LoVo (cell line): ENCODE measurements at regions not wholly inside any gene's neighbourhood (a gene's known extent, or its start where the extent isn't known, plus 50 kb on each side); places are given as distances from the start of the nearest gene placed in this dataset.

Source experiments
- DNase-seq: peaks from one replicate; pipeline ENCODE4 v3.0.0-alpha.2; 2016; ENCODE audit warnings: low spot score

DNA sequence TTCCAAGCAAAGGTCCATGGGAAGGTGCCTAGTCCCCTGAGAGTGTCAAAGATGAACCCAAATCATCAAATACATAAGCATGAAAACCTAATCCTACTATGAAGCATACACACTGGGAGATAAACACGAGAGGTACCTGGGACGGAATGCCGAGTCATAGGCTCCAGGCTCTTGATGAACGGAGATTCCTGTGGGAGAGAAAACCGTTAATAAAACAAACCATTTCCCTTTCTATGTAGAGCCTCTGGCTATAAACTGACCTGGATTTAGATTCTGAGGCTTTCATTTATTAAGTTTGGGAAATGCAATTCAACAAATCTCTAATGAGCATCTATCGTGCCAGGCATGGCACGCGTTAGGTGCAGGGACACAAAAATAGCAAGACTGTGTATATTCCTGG, 206.4 kb upstream of the IL12B start:
- no peak for DNase-seq

- DNase-seq, result no peak
These were observed 209.4 kb upstream of the IL12B start for GRCh38 chr5:159539678-159540077.

GRCh38 chr5:159543326-159543725, 213.0 kb upstream of the IL12B start:
- no peak for DNase-seq

GRCh38 chr5:159545156-159545555, 214.9 kb upstream of the IL12B start:
- DNase-seq, result no peak

DNA sequence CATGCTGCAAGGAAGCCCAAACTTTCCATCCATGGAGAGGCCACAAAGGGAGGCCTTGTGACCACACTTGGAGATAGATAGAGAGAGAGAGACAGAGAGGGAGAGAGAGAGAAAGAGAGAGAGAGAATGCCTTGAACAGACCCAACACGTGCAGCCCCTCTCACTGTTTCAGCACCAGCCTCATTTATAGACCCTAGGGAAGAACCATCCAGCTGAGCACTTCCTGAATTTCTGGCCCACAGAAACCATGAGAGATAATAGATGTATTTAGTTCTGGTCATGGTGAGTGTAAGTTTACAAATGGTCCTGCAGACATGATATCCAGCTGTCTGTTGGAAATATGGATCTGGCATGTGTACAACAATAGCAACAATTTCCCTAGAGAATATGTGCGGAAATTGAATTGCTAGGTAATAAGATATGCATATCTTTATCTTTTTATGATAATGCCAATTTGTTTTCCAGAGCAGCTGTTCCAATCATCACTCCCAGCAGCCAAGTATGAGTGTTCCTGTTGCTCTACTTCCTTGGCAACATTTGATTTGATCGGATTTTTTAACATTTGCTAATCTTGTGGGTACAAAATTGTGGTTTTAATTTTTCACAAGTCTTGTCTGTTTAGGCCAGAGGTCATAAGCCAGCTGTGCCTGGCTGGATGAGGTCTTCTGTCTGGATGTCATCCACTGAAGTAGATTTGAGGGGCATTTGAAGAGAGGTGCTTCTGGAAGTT, 217.3 kb upstream of the IL12B start:
- DNase-seq, result no peak

- DNase-seq, result no peak
These were observed 218.2 kb upstream of the IL12B start for GRCh38 chr5:159548517-159548916.

GRCh38 chr5:159549046-159549445, 218.8 kb upstream of the IL12B start:
- no peak for DNase-seq

DNA sequence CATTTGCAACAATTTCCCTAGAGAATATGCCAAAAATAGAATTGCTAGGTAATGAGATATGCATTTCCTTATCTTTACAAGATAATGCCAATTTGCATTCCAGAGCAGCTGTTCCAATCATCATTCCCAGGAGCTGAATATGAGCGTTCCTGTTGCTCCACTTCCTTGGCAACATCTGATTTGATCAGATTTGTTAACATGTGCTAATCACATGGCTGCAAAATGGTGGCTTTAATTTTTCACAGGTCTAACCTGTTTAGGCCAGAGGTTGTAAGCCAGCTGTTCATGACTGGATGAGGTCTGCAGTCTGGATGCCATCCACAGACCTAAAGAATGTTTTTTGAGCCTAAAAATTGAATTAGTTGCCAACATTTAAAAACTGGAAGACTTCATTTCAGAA, 220.7 kb upstream of the IL12B start:
- DNase-seq, result no peak

GRCh38 chr5:159552751-159553150, 222.5 kb upstream of the IL12B start:
- DNase-seq, result no peak

- DNase-seq, result no peak
These were observed 223.5 kb upstream of the IL12B start for GRCh38 chr5:159553792-159554191.

- no peak for DNase-seq
These were observed 224.8 kb upstream of the IL12B start for GRCh38 chr5:159555084-159555483.

DNA sequence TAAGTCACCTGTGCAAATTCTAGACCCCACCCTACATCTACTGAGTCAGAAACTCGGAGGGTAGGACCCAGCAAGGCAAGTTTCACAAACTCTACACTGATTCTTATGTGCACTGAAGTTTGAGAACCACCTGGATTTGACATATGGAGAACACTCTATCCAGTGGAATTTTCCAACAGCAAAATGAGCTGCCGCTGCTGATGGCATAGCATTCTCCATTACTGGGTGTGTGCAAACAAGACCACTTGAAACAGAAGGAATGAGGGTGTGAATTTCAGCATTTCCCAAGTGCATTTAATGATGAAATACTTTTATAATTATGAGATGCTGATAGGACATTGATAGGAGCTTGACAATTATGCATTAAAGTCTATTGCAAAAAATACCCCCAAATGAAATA, 229.1 kb upstream of the IL12B start:
- DNase-seq, result no peak

- DNase-seq, result no peak
These were observed 229.8 kb upstream of the IL12B start for GRCh38 chr5:159560088-159560487.

- DNase-seq, result no peak
These were observed 233.7 kb upstream of the IL12B start for GRCh38 chr5:159564031-159564430.

- DNase-seq, result no peak
These were observed 236.5 kb upstream of the IL12B start for GRCh38 chr5:159566832-159567231.

DNA sequence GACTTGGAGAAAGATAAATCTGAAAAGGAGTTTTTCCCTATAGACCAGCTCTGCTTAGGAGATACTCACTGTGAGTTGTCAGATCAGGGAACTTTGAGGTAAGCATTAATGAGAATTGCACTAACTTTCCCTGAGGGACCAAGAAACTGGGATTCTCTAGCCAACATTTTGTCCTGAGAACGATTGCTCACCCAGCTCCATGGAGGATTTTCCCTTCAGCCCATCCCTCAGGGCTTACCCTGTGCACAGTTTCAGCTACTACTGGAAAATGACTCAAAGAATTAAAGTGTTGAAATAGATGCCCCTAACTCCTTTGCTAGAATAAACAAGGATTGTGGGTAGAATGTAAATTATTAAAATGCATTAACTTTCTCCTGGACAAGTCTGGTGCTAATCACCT, 237.2 kb upstream of the IL12B start:
- no peak for DNase-seq

DNA sequence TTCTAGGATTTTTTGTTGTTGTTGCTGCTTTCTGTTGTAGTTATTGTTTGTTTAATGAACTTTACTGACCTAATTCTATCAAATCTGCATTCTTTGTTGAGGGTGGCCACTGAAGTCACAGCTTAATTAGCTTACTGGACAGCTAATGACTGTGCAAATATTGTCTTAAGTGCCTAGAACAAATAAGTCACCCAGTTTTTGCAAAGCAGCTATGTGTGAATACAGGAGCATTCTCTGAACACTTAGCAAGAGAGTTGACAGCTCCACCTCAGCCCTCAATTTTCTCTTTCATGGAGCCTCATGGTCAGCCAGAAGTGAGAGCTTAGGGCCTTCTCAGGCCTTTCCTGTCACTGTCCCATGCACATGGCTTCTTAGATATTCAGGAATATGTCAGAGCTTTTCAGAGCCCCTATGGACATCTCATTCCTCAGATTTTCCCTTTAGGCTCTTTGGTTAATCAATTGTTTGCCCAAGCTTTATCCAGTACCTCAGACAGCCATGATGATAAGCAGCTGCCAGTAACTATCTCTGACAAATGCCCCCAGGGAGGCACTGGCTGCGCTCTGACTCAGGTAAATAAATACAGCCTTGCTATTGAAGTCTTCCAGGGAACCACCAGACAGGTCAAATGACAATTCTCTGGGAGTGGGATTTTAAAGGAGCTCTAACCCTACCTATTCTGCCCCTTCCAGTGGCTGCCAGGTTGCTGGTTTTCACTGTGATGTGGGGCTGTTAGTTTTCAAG, 241.4 kb upstream of the IL12B start:
- no peak for DNase-seq

- no peak for DNase-seq
These were observed 246.6 kb upstream of the IL12B start for GRCh38 chr5:159576902-159577301.

- DNase-seq, result peak; percentile 76
These were observed 251.4 kb upstream of the IL12B start for GRCh38 chr5:159581502-159582249.

DNA sequence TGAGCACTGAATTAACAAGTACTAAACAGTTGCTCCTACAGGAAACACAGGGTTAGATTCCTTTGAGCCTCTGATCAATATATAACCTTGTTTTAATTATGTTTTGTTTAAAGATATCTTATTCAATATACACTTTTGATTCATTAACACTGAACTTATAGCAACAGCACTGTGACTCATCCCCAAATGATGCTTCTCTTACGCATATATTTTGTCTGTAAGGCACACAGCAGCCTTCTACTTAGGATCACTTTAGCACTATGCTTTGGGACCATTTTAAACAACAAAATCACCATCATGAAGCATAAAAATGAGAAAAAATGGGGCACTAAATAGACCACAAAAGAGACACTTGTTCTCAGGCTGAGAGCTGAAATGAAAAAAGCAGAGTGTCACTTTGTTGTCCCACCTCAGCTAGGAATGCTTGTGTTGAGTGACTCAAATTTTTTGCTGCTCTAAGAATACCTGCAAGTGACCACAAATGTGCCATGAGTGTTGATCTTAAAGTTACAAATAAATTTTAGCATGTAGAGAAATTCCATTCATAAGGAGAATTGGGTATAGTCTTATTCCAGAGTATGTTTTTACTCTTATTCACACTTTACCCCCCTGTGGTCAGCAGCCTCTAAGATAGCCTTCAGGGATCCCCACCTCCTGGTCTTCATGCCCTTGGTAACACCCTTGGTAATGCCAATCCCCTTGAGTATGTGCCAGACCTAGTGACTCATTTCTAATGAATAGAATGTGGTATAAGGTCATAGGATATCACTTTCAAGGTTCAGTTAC, 252.7 kb upstream of the IL12B start:
- peak; percentile 36 for DNase-seq

DNA sequence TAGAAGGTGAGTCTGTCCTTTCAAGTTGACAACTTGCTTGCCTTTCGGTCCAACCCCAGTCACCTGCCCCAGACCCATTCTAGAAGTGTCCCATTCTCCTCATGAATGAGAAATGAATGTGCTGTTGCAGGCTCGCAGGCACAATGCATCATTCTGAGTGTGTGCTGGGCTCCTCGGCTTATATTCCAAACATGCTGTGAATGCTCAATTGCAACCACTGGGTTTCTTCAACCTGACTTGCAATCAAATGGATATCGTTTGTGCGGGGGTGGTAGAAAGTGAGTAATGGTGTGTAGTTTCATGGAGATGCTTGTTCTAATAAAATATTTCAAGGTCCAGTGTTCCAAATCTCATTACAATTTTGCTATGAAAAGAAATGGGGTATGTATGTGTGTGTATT, 256.6 kb upstream of the IL12B start:
- no peak for DNase-seq

DNA sequence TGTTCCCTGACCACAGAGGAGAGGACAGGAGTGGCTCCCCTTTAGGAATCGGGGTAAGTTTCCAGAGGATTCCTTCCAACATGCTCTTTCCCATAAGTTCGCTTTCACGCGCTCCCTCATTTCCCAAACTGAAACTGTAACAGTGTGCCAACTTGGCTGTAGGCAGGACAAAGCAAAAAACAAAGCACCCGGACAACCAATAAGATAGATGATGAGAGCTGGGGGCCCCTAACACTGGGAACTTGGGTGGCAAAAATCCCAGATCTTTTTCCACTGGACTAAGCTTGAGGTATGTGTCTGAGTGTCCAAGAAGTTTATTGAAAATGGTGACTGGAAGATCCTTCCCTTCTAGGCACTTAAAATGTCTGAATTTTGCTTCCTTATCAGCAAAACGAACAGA, 258.7 kb upstream of the IL12B start:
- no peak for DNase-seq
